Activated naive CD8-positive, alpha-beta T cell treated with anti-CD3 and anti-CD28 coated beads for 36 hours (primary cell): ENCODE measurements at regions not wholly inside any gene's neighbourhood (a gene's known extent, or its start where the extent isn't known, plus 50 kb on each side); places are given as distances from the start of the nearest gene placed in this dataset.

Experiments used
- DNase-seq: peaks from one replicate; pipeline ENCODE4 v3.0.0; 2021
- H3K27ac Mint-ChIP-seq: one replicate; pipeline ENCODE4 v1.8.0; 2022; ENCODE audit warnings: mild to moderate bottlenecking, moderate library complexity, mixed read lengths
- H3K27me3 Mint-ChIP-seq: one replicate; pipeline ENCODE4 v1.8.0; 2022; ENCODE audit warnings: mild to moderate bottlenecking, mixed read lengths
- H3K36me3 Mint-ChIP-seq: one replicate; pipeline ENCODE4 v1.8.0; 2021; ENCODE audit warnings: mild to moderate bottlenecking, mixed read lengths
- H3K4me1 Mint-ChIP-seq: one replicate; pipeline ENCODE4 v1.8.0; 2021; ENCODE audit warnings: mixed read lengths
- H3K4me3 Mint-ChIP-seq: one replicate; pipeline ENCODE4 v1.8.0; 2022; ENCODE audit warnings: mild to moderate bottlenecking, moderate library complexity, mixed read lengths
- H3K9me3 Mint-ChIP-seq: one replicate; pipeline ENCODE4 v1.8.0; 2022; ENCODE audit warnings: mixed read lengths

DNA sequence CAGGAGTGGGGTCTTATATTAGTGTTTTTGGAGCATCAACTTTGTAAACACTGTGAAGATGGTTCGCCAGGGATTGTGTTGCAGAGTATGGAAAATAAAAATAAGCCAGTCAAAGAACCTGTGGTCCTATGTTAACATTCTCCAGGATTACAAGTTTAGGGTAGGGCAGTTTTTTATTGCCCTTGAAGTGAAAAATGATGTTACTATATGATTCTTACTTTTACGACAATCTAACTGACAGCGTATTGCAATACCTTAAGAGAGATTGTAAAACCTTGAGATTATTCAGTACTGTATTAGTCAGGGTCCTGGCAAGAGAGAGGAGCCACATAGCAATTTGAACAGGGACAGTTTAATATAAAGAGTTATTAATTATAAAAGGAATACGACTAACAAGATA lies 144.7 kb upstream of the ZNF608 start:
- H3K27me3 Mint-ChIP-seq, result peaks cover 3% of the 10 kb centered on the region
- H3K27ac Mint-ChIP-seq, result no peak overlapping the region
- no peaks in the 10 kb centered on the region for H3K36me3 Mint-ChIP-seq

DNA sequence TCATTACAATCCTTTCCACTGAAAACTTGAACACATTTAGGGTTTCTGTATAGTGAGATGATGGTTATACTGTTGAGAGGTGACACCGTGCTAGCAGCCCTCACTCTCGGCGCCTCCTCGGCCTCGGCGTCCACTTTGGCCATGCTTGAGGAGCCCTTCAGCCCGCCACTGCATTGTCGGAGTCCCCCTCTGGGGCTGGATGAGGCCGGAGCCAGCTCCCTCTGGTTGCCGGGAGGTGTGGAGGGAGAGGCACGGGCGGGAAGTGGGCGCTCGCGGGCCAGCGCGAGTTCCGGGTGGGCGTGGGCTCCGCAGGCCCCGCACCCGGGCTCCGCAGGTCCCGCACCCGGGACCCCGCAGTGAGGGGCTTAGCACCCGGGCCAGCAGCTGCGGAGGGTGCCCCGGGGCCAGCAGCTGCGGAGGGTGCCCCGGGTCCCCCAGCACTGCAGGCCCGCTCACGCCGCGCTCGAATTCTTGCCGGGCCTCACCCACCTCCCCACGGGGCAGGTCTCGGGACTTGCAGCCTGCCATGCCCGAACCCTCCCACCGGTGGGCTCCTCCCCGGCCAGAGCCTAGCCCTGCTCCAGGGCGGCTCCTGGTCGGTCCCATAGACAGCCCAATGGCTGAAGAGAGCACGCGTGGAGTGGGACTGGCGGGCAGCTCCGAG lies 145.9 kb upstream of the ZNF608 start:
- no peaks in the 10 kb centered on the region for H3K4me1 Mint-ChIP-seq
- H3K4me3 Mint-ChIP-seq, result no peak overlapping the region
- DNase-seq, result no peak
- no peaks in the 10 kb centered on the region for H3K36me3 Mint-ChIP-seq
- peaks cover 3% of the 10 kb centered on the region for H3K27me3 Mint-ChIP-seq
- H3K27ac Mint-ChIP-seq, result no peak overlapping the region
- peaks cover 3% of the 10 kb centered on the region for H3K9me3 Mint-ChIP-seq

More for the DNA sequence above, 144.7 kb upstream of the ZNF608 start:
- no peak overlapping the region for H3K4me3 Mint-ChIP-seq
- DNase-seq, result no peak
- H3K4me1 Mint-ChIP-seq, result no peaks in the 10 kb centered on the region
- peaks cover 3% of the 10 kb centered on the region for H3K9me3 Mint-ChIP-seq

DNA sequence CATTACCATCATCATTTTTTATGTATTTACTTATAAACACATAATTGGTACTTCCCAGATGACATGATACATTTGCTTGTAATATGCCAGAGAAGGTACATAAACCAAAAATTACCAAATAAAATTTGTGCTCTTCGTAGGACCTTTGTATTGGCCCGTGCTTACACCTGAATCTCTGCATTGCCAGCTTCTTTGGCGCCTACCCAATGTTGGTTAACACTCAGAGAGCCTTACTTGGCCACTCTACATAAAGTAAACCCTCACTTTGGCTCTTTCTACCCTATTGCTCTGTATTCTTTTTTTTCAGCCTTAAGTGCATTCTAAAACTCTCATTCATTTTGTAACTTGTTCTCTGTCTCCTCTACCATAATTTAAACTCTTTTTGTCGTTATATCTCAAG lies 148.1 kb upstream of the ZNF608 start:
- Mint-ChIP-seq H3K4me1 (no peaks in the 10 kb centered on the region), H3K27ac (no peak overlapping the region), H3K27me3 (no peaks in the 10 kb centered on the region), H3K4me3 (no peak overlapping the region), H3K9me3 (peaks cover 3% of the 10 kb centered on the region), H3K36me3 (no peaks in the 10 kb centered on the region)
- no peak for DNase-seq

- H3K36me3 Mint-ChIP-seq, result no peaks in the 10 kb centered on the region
- H3K27ac Mint-ChIP-seq, result no peak overlapping the region
- no peak overlapping the region for H3K4me3 Mint-ChIP-seq
- DNase-seq, result no peak
- H3K4me1 Mint-ChIP-seq, result no peaks in the 10 kb centered on the region
- H3K27me3 Mint-ChIP-seq, result peaks cover 1% of the 10 kb centered on the region
- H3K9me3 Mint-ChIP-seq, result peaks cover 3% of the 10 kb centered on the region
Measured at GRCh38 chr5:124895236-124895635, 148.8 kb upstream of the ZNF608 start.

DNA sequence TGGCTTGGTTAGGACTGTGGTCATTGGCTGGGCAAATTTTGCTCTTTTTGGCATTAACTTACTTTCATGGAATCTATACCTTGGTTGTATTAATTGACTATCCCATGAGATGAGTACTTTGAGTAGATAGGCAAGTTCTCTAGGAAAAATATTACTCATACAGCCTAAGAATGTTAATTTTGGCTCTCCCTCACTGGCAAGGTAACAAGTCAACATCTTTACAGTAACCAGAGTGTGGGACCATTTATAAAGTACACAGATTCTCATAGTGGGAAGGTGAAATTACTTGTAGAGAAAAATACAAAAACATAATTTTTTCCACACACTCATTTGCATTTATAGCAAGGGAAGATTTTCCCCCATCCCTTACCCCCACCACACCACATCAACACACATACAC lies 154.6 kb upstream of the ZNF608 start:
- no peak for DNase-seq
- Mint-ChIP-seq H3K27ac (no peak overlapping the region), H3K36me3 (no peaks in the 10 kb centered on the region), H3K9me3 (no peaks in the 10 kb centered on the region), H3K27me3 (peaks cover 17% of the 10 kb centered on the region), H3K4me3 (no peak overlapping the region), H3K4me1 (peaks cover 18% of the 10 kb centered on the region)

GRCh38 chr5:124902097-124902821 lies 155.8 kb upstream of the ZNF608 start:
- no peak overlapping the region for H3K4me3 Mint-ChIP-seq
- peaks cover 18% of the 10 kb centered on the region for H3K4me1 Mint-ChIP-seq
- H3K9me3 Mint-ChIP-seq, result no peaks in the 10 kb centered on the region
- no peaks in the 10 kb centered on the region for H3K36me3 Mint-ChIP-seq
- H3K27me3 Mint-ChIP-seq, result peaks cover 20% of the 10 kb centered on the region
- peak overlapping the region; percentile 58 for H3K27ac Mint-ChIP-seq
- peak; percentile 37 for DNase-seq

DNA sequence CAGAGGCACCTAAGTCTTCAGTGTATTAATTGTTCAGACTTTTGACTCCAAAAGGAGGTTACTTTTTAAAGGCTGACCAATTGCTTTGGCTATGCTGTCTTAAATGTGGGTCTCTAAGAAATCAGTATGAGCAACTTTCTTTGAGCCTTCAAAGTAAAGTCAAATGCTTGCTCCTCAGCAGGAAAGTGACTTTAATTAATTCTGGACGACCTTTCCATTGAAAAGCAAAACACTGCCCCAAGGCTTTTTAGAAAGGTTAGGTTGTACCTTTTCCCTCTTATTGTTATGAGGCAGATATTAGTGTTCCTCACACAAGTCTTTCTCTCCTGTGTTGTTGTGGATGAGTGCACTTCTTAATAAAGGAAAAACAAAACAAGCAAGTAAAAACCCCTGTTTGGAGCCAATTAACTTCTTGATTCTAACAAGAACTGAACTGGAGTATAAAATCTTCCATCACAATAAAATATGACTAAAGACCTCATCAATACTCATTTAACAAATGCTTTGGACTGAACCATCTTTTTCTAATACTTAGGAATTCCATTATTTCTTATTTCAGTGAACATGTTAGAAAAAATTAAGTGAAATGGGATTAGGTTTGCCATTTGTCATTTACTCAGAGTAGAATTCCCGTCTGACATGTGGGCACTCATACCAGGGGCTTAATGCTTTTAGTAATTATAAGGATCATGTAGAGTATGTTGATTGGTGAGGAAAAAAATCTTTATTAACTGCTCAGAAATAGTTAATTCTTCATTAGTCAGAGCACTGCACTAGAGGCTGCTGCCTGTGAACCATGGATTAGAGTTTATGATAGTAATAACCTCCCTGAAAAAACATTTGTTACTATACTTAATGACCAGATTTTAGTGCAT lies 159.1 kb upstream of the ZNF608 start:
- H3K27ac Mint-ChIP-seq, result no peak overlapping the region
- H3K9me3 Mint-ChIP-seq, result no peaks in the 10 kb centered on the region
- H3K4me3 Mint-ChIP-seq, result no peak overlapping the region
- peaks cover 25% of the 10 kb centered on the region for H3K4me1 Mint-ChIP-seq
- peaks cover 25% of the 10 kb centered on the region for H3K27me3 Mint-ChIP-seq
- no peaks in the 10 kb centered on the region for H3K36me3 Mint-ChIP-seq
- DNase-seq, result no peak

DNA sequence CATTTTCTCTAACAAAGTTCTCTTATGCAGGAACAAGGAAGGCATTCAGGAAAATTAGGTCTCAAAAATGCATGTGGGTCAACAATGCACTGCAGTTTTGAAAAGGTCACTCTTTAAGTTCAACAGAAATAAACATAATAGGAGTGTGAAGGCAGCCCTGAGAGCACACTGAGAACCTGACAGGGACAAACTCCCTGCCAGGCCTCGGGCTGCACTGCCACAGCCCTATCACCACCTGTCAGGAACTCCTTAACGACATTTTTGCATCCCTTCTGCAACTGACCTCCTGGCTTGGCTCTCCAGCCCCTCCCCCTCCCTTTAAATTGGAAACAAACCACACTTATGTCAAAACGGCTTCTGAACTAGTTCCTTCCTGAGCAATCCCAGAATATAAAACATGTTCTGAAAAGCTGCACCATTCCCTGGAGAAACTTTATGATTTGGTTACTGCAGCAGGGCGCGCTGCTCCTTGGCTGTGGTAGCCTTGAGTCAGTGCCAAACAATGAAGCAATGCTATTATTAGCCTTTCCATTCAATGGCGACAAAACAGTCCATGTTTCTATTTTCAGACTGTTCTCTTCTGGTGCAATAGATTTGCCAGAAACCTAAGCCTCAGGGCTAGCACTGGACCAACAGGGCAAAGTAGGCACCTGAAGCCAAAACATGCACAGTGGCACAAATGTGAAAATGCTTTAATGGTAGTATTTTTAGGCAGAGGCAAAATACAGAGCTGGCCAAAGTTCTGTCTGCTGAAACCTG lies 160.1 kb upstream of the ZNF608 start:
- no peak overlapping the region for H3K27ac Mint-ChIP-seq
- H3K4me3 Mint-ChIP-seq, result no peak overlapping the region
- no peaks in the 10 kb centered on the region for H3K9me3 Mint-ChIP-seq
- no peak for DNase-seq
- H3K36me3 Mint-ChIP-seq, result no peaks in the 10 kb centered on the region
- peaks cover 25% of the 10 kb centered on the region for H3K27me3 Mint-ChIP-seq
- H3K4me1 Mint-ChIP-seq, result peaks cover 23% of the 10 kb centered on the region

- no peaks in the 10 kb centered on the region for H3K36me3 Mint-ChIP-seq
Measured at GRCh38 chr5:124907098-124907644, 160.7 kb upstream of the ZNF608 start.

GRCh38 chr5:124908581-124909451 lies 162.4 kb upstream of the ZNF608 start:
- no peak overlapping the region for H3K27ac Mint-ChIP-seq
- H3K4me1 Mint-ChIP-seq, result peaks cover 7% of the 10 kb centered on the region
- DNase-seq, result no peak
- H3K27me3 Mint-ChIP-seq, result peaks cover 25% of the 10 kb centered on the region
- no peaks in the 10 kb centered on the region for H3K36me3 Mint-ChIP-seq
- no peaks in the 10 kb centered on the region for H3K9me3 Mint-ChIP-seq
- H3K4me3 Mint-ChIP-seq, result no peak overlapping the region

More at GRCh38 chr5:124907098-124907644, 160.7 kb upstream of the ZNF608 start:
- H3K27ac Mint-ChIP-seq, result no peak overlapping the region
- no peaks in the 10 kb centered on the region for H3K9me3 Mint-ChIP-seq
- no peak overlapping the region for H3K4me3 Mint-ChIP-seq
- H3K27me3 Mint-ChIP-seq, result peaks cover 25% of the 10 kb centered on the region
- H3K4me1 Mint-ChIP-seq, result peaks cover 18% of the 10 kb centered on the region
- no peak for DNase-seq

DNA sequence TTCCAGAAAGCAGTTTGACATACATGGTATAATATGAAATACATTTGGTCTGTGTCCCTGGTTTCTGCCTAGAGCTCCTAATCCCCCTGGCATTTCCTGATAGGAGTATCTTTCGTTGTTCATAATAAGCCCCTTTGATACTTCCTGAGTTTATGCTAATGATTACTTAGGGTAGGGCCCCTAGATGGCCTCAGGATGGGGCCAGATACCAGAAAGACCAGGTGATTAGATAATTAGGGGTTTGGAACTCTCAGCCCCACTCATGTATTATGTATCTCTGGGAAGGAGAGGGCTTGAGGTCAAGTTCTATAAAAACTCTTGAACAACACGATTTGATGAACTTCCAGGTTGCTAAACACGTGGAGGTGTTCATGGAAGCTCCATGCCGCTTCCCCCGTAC lies 163.3 kb upstream of the ZNF608 start:
- H3K9me3 Mint-ChIP-seq, result peaks cover 2% of the 10 kb centered on the region
- no peak overlapping the region for H3K4me3 Mint-ChIP-seq
- DNase-seq, result no peak
- H3K36me3 Mint-ChIP-seq, result no peaks in the 10 kb centered on the region
- peaks cover 7% of the 10 kb centered on the region for H3K4me1 Mint-ChIP-seq
- H3K27ac Mint-ChIP-seq, result no peak overlapping the region
- peaks cover 26% of the 10 kb centered on the region for H3K27me3 Mint-ChIP-seq

- no peak overlapping the region for H3K27ac Mint-ChIP-seq
- no peaks in the 10 kb centered on the region for H3K36me3 Mint-ChIP-seq
- H3K27me3 Mint-ChIP-seq, result peaks cover 28% of the 10 kb centered on the region
- no peak overlapping the region for H3K4me3 Mint-ChIP-seq
- DNase-seq, result no peak
- H3K4me1 Mint-ChIP-seq, result peaks cover 7% of the 10 kb centered on the region
- peaks cover 2% of the 10 kb centered on the region for H3K9me3 Mint-ChIP-seq
Measured at GRCh38 chr5:124910354-124911016, 164.0 kb upstream of the ZNF608 start.

GRCh38 chr5:124912638-124913328 lies 166.3 kb upstream of the ZNF608 start:
- Mint-ChIP-seq H3K9me3 (peaks cover 2% of the 10 kb centered on the region), H3K36me3 (no peaks in the 10 kb centered on the region), H3K27me3 (peaks cover 24% of the 10 kb centered on the region), H3K4me1 (peaks cover 11% of the 10 kb centered on the region), H3K27ac (no peak overlapping the region), H3K4me3 (no peak overlapping the region)
- no peak for DNase-seq
